Subcutaneous abdominal adipose tissue (tissue), 5 donors: ENCODE measurements at regions not wholly inside any gene's neighbourhood (a gene's known extent, or its start where the extent isn't known, plus 50 kb on each side); places are given as distances from the start of the nearest gene placed in this dataset.

ENCODE experiments used
- H3K27ac ChIP-seq: one replicate; pipeline ENCODE4 v1.7.0; 2013; ENCODE audit warnings: low read depth, mild to moderate bottlenecking, inconsistent platforms, low read length, moderate library complexity
- H3K27me3 ChIP-seq, 5 donors: one replicate each; pipeline ENCODE4 v1.7.0; 2013; ENCODE audit warnings: low read length in 5 of 5, inconsistent platforms in 1 of 5; ENCODE audit not compliant: control insufficient read depth in 5 of 5, insufficient read depth in 4 of 5
- H3K36me3 ChIP-seq, 5 donors: one replicate each; pipeline ENCODE4 v1.7.0; 2013; ENCODE audit warnings: low read length in 5 of 5; ENCODE audit not compliant: control insufficient read depth in 5 of 5, insufficient read depth in 5 of 5
- H3K4me1 ChIP-seq, 5 donors: one replicate each; pipeline ENCODE4 v1.7.0; 2013; ENCODE audit warnings: low read length in 5 of 5, mild to moderate bottlenecking in 3 of 5, moderate library complexity in 1 of 5; ENCODE audit not compliant: control insufficient read depth in 5 of 5, insufficient read depth in 5 of 5
- H3K4me3 ChIP-seq, 5 donors: one replicate each; pipeline ENCODE4 v1.7.0; 2013; ENCODE audit warnings: low read length in 5 of 5, low read depth in 1 of 5
- H3K9ac ChIP-seq, 5 donors: one replicate each; pipeline ENCODE4 v1.7.0; 2013; ENCODE audit warnings: low read length in 5 of 5, mild to moderate bottlenecking in 4 of 5, moderate library complexity in 3 of 5
- H3K9me3 ChIP-seq, 5 donors: one replicate each; pipeline ENCODE4 v1.7.0; 2013; ENCODE audit warnings: low read length in 5 of 5; ENCODE audit not compliant: control insufficient read depth in 5 of 5
- donor health status: healthy.
- donor health status: healthy.
- donor health status: healthy.
- donor health status: healthy.
- donor health status: healthy.

DNA sequence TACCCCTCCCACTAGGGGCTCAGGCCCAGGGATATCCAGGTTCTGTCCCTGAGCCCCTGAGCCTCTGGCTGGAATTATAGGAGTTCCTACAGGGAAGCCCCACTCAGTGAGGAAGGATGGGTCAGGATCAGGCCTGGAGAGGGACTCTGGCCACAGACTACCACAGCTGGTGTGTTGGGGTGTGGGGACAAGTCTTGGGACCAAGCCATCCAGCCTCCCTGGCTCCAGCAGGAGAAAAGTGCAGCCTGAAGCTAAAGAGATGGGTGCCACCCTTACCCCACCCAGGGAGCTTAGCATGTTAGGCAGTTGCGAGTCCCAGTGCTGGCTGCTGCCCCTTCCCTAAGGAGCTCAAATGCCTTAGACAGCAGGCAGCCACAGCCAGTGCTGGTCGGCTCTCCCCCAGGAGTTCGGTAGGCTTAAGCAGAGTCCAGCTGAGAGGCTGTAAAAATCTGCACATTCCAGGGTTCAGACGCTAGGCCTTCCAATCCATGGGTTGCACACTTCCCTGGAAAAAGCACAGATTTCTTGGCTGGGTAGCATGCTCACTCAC is 96.2 kb upstream of the CYYR1 start:
- Histone ChIP-seq H3K27me3 (no peaks in the 10 kb centered on the region), H3K9me3 (peaks cover 0 to 8% (median 4%) of the 10 kb centered on the region in 5 donors), H3K27ac (no peak overlapping the region), H3K9ac (no peak overlapping the region), H3K36me3 (no peaks in the 10 kb centered on the region), H3K4me1 (no peaks in the 10 kb centered on the region), H3K4me3 (no peak overlapping the region)

DNA sequence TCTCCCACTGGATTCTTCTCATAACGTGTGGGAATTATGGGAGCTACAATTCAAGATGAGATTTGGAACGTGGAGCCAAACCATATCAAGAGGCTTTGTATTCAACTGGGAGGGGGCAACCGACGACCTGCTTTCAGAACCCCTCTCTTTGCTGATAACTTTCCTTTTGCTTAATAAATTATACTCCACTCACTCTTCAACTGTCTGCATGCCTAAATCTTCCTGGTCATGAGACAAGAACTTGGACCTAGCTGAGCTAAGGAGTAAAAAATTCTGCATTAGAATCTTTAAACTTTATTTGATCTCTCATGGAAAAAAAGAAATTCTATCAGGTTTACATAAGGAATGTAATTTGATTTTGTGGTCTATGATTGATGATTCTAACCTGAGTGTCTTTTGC is 86.7 kb upstream of the CYYR1 start:
- Histone ChIP-seq H3K4me1 (no peaks in the 10 kb centered on the region), H3K27ac (no peak overlapping the region), H3K9me3 (peaks cover 0 to 21% (median 8%) of the 10 kb centered on the region in 5 donors), H3K4me3 (no peak overlapping the region), H3K9ac (no peak overlapping the region), H3K36me3 (no peaks in the 10 kb centered on the region), H3K27me3 (no peaks in the 10 kb centered on the region)

DNA sequence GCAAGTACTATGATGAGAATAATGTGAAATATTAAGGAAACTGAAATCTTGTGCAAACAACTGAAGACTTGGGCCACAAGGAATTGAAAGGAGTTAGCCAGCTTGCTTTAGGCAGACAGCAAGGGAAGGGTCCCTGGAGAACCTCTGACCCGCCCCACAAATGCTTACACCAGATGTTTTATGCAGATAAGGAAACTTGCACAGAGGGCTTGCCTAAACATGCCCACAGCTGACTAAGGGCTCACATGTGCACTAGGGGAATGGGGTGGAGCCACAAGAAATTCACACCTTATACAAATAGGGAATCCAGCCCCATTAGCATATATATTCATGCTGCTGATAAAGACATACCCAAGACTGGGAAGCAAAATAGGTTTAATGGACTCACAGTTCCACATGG is 86.1 kb upstream of the CYYR1 start:
- no peak overlapping the region for H3K4me3 ChIP-seq
- peaks cover 0 to 18% (median 7%) of the 10 kb centered on the region in 5 donors for H3K9me3 ChIP-seq
- no peak overlapping the region for H3K9ac ChIP-seq
- H3K4me1 ChIP-seq = no peaks in the 10 kb centered on the region
- no peak overlapping the region for H3K27ac ChIP-seq
- no peaks in the 10 kb centered on the region for H3K27me3 ChIP-seq
- no peaks in the 10 kb centered on the region for H3K36me3 ChIP-seq

DNA sequence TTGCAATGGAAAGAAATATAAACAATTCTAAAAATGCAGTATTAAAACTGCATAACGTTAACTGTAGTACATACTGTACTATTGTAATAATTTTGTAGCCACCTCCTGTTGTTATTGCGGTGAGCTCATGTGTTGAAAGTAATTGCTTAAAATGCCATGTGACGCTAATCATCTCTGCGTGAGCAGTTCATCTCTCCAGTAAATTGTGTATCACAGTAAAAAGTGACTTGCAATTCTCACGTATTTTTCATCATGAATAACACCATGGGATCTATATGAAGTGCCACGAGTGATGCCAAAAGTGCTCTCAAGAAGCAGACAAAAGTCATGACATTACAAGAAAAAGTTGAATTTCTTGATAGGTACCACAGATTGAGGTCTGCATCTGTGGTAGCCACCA is 82.4 kb upstream of the CYYR1 start:
- Histone ChIP-seq H3K36me3 (no peaks in the 10 kb centered on the region), H3K9me3 (peaks cover 0 to 14% (median 7%) of the 10 kb centered on the region in 5 donors)

DNA sequence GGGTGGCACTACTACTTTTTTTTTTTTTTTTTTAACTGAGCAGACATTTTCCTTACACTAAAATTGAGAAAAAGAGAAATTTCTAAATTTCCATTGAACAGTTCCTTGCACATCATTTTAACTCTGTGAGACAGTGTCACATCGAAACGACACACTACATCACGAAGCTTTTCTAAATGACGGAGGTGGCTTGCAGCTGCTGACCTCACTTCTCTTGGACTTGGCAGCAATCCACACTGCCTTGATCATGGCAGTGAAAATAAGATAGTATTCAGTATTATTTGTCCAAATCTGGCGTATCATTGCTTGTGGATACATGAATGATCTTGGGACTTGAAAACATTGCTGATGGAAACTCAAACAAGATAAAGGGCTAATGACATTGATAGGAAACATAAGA is 80.3 kb upstream of the CYYR1 start:
- Histone ChIP-seq H3K9ac (no peak overlapping the region), H3K4me1 (no peaks in the 10 kb centered on the region), H3K9me3 (no peaks in the 10 kb centered on the region), H3K27ac (no peak overlapping the region), H3K36me3 (no peaks in the 10 kb centered on the region), H3K27me3 (no peaks in the 10 kb centered on the region), H3K4me3 (no peak overlapping the region)

More for the DNA sequence above, 82.4 kb upstream of the CYYR1 start:
- Histone ChIP-seq H3K27me3 (no peaks in the 10 kb centered on the region), H3K4me1 (no peaks in the 10 kb centered on the region), H3K27ac (no peak overlapping the region), H3K9ac (no peak overlapping the region), H3K4me3 (no peak overlapping the region)

DNA sequence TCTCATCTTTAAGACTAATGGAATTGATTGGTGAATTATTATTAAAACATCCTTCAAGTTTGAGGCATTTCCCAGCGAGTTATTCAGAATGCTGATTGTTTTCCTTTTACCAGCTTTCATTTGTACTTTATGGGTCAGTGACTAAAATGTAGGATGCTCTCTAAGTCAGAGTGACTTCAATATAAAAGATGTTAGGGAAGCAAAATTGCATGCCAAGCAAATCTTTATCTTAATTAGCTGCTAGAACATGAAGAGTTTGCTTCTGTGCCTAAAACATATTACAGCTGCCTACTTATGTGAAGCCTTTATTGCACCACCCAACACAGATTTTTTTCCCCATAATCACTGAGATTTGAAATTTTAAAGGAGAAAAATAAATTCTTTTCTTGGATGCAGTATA is 79.8 kb upstream of the CYYR1 start:
- Histone ChIP-seq H3K27me3 (no peaks in the 10 kb centered on the region), H3K4me1 (no peaks in the 10 kb centered on the region), H3K36me3 (no peaks in the 10 kb centered on the region), H3K9ac (no peak overlapping the region), H3K4me3 (no peak overlapping the region), H3K9me3 (no peaks in the 10 kb centered on the region), H3K27ac (no peak overlapping the region)

DNA sequence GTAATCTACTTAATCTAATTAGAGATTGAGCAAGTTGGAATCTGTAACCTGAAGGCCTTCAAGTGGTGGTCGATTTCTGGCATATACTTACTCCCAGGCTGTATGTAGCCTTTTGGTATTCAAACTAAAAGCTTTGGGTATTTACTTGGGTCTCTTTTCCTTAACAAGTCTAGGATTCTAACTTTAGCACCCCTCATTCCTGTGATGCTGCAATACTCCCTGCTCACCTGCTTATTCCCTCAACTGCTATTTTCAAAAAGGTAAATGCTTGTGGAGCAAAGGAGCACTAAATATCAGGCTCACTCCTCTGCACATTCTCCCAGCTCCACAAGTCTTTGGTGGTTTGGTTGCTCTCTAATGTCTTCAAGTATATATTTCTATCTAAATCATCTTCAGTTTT is 68.0 kb upstream of the CYYR1 start:
- Histone ChIP-seq H3K4me1 (no peaks in the 10 kb centered on the region), H3K27ac (no peak overlapping the region), H3K27me3 (no peaks in the 10 kb centered on the region), H3K9ac (no peak overlapping the region), H3K9me3 (no peaks in the 10 kb centered on the region), H3K36me3 (no peaks in the 10 kb centered on the region), H3K4me3 (no peak overlapping the region)

DNA sequence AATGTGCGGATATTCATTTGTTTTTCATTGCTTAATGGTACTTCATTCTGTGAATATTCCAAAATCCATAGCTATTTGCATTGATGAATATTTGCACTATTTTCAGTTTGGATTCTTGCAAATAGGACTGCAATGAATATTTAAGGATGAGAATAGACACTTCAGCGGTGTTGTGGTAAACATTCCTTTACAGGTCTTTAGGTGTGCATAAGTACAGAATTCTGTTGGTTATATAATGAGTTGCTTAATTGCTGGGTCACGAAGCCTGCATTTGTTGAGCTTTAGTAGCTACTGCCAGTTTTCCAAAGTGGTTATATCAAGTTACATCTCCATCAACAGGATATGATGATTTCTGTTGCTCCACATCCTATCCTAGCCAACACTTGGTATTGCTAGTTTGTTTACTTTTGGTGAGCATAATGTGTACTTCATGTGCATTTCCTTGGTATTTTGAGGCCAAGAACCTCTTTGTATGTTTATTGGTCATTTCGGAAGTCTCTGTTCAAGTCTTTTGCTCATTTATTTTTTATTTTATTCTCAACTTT is 64.2 kb upstream of the CYYR1 start:
- Histone ChIP-seq H3K27ac (no peak overlapping the region), H3K36me3 (no peaks in the 10 kb centered on the region), H3K9ac (no peak overlapping the region), H3K4me1 (no peaks in the 10 kb centered on the region), H3K27me3 (no peaks in the 10 kb centered on the region), H3K9me3 (peaks cover 0 to 13% (median 9%) of the 10 kb centered on the region in 5 donors), H3K4me3 (no peak overlapping the region)

DNA sequence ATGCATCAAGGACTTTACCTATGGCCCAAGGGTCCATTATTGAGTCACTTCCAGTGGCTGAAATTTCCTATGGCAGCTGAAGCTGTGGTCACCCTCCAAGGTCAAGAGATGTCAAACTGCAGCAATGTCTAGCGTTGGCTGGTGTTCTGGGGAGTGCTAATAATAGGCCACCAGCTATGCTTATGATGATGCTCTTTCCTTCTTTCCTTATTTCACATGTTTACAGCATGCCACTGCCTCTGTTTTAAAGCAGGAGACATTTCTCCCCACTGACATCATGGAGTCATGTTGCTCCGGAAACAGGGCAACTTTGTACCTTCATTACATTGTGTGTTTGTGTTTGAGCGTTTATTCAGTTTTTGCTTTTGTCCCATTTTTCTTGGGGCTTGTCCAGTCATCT is 62.6 kb upstream of the CYYR1 start:
- Histone ChIP-seq H3K4me1 (no peaks in the 10 kb centered on the region), H3K9ac (no peak overlapping the region), H3K9me3 (peaks cover 0 to 15% (median 9%) of the 10 kb centered on the region in 5 donors), H3K36me3 (no peaks in the 10 kb centered on the region), H3K27me3 (no peaks in the 10 kb centered on the region), H3K4me3 (no peak overlapping the region), H3K27ac (no peak overlapping the region)

DNA sequence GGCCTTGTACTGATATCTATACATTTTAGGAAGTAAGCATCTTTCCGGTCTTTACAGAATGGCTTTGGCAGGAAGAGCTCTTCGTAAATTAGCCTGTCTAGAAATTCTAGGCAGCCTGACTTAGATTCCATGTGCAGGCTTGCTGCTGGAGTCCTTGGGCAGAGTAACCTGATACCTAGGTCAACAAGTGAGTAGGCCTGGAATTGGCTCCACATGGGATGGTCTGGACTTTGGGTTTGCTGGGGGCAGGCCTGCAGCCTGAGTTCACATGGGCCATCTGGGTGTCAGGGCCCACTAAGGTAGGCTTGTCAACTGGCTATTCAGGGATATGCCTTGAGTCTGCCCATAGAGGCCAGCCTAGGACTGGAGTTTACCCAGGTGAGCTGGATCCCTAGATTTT is 59.6 kb upstream of the CYYR1 start:
- Histone ChIP-seq H3K36me3 (no peaks in the 10 kb centered on the region), H3K27ac (no peak overlapping the region), H3K27me3 (no peaks in the 10 kb centered on the region), H3K9me3 (peaks cover 0 to 15% (median 9%) of the 10 kb centered on the region in 5 donors), H3K9ac (no peak overlapping the region), H3K4me1 (no peaks in the 10 kb centered on the region), H3K4me3 (peak overlapping the region in 1 of 5 donors; percentile 12)
